Stimulated activated CD8-positive, alpha-beta memory T cell treated with anti-CD3 and anti-CD28 coated beads, Interleukin-12 subunit alpha, Interleukin-12 subunit beta, amount 100 ng/mL, for 1 hour (primary cell): ENCODE measurements at regions not wholly inside any gene's neighbourhood (a gene's known extent, or its start where the extent isn't known, plus 50 kb on each side); places are given as distances from the start of the nearest gene placed in this dataset.
"Not testable (repeated sequence)": the region's sequence is repeated elsewhere in the genome, so short reads cannot be mapped to it uniquely, and the experiment has no call there.

Experiments
- DNase-seq: peaks from one replicate; pipeline ENCODE4 v3.0.0-alpha.2; 2020; ENCODE audit warnings: low read depth

- no peak for DNase-seq
Measured at GRCh38 chr13:87877477-87877876, 206.3 kb downstream of the SLITRK5 start.

- no peak for DNase-seq
Measured at GRCh38 chr13:87878706-87879105, 207.5 kb downstream of the SLITRK5 start.

GRCh38 chr13:87884884-87885283 is 213.7 kb downstream of the SLITRK5 start:
- no peak for DNase-seq

- no peak for DNase-seq
Measured at GRCh38 chr13:87887459-87888123, 216.4 kb downstream of the SLITRK5 start.

- no peak for DNase-seq
Measured at GRCh38 chr13:87889254-87889653, 218.1 kb downstream of the SLITRK5 start.

GRCh38 chr13:87893186-87893585 is 222.0 kb downstream of the SLITRK5 start:
- DNase-seq: no peak

GRCh38 chr13:87894059-87894458 is 222.9 kb downstream of the SLITRK5 start:
- DNase-seq: no peak

GRCh38 chr13:87903553-87903952 is 232.4 kb downstream of the SLITRK5 start:
- DNase-seq: no peak

GRCh38 chr13:87906411-87906810 is 235.2 kb downstream of the SLITRK5 start:
- DNase-seq: no peak

GRCh38 chr13:87907202-87907601 is 236.0 kb downstream of the SLITRK5 start:
- no peak for DNase-seq

- DNase-seq: no peak
Measured at GRCh38 chr13:87919956-87920355, 248.8 kb downstream of the SLITRK5 start.

- no peak for DNase-seq
Measured at GRCh38 chr13:87923753-87924152, 252.6 kb downstream of the SLITRK5 start.

GRCh38 chr13:87925006-87925405 is 253.8 kb downstream of the SLITRK5 start:
- no peak for DNase-seq

GRCh38 chr13:87940776-87941175 is 269.6 kb downstream of the SLITRK5 start:
- DNase-seq: no peak

- no peak for DNase-seq
Measured at GRCh38 chr13:87941226-87941625, 270.1 kb downstream of the SLITRK5 start.

GRCh38 chr13:87942205-87942604 is 271.0 kb downstream of the SLITRK5 start:
- DNase-seq: no peak

- DNase-seq: no peak
Measured at GRCh38 chr13:87944038-87944437, 272.9 kb downstream of the SLITRK5 start.

GRCh38 chr13:87952377-87952776 is 281.2 kb downstream of the SLITRK5 start:
- no peak for DNase-seq

GRCh38 chr13:87953381-87953780 is 282.2 kb downstream of the SLITRK5 start:
- DNase-seq: no peak

GRCh38 chr13:87954091-87954490 is 282.9 kb downstream of the SLITRK5 start:
- no peak for DNase-seq

- no peak for DNase-seq
Measured at GRCh38 chr13:87961546-87961945, 290.4 kb downstream of the SLITRK5 start.

- no peak for DNase-seq
Measured at GRCh38 chr13:87972568-87972967, 301.4 kb downstream of the SLITRK5 start.

GRCh38 chr13:87975035-87975434 is 303.9 kb downstream of the SLITRK5 start:
- no peak for DNase-seq

GRCh38 chr13:87976650-87977049 is 305.5 kb downstream of the SLITRK5 start:
- DNase-seq: not testable (repeated sequence)
